ENCODE measurements at regions not wholly inside any gene's neighbourhood (a gene's known extent, or its start where the extent isn't known, plus 50 kb on each side); places are given as distances from the start of the nearest gene placed in this dataset.

- TF ChIP-seq POLR2A (IDR thresholded peaks at IDR 0.05), result no peak
- no peak for TF ChIP-seq CTCF (IDR thresholded peaks at IDR 0.05)
Measured at GRCh38 chr6:121647905-121648304, 212.5 kb downstream of the GJA1 start.

Measured in thyroid gland (tissue), 4 donors.